ENCODE measurements at regions not wholly inside any gene's neighbourhood (a gene's known extent, or its start where the extent isn't known, plus 50 kb on each side); places are given as distances from the start of the nearest gene placed in this dataset.

DNA sequence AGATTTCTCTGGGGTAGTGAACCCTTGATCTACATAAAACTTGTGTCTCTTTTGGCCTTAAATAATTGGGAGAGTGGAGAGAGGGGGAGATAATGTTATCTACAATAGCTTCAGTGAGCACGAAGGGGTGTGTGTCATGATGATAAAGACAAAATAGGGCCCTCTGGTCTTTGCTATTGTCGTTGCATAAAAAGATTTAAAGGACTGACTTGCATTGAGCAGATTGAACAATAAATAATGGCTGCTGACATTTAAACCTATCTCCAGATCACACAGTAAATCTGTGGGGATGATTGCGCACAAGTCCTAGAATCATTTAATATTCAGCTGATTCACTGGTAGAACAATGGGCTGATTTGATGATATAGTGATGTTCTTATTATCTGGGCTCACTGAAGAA, 71.3 kb upstream of the GAP43 start:
- Histone ChIP-seq H3K36me3 (ENCODE audit: insufficient read depth) (no peaks in the 10 kb centered on the region), H4K20me1 (ENCODE audit: insufficient read depth) (no peaks in the 10 kb centered on the region), H3K27me3 (ENCODE audit: insufficient read depth, low read depth) (no peaks in the 10 kb centered on the region), H2AFZ (ENCODE audit: low read depth) (no peak overlapping the region), H3K4me1 (ENCODE audit: low read depth, poor library complexity, severe bottlenecking) (no peaks in the 10 kb centered on the region), H3K27ac (no peak overlapping the region), H3K79me2 (ENCODE audit: insufficient read depth, low read depth) (no peaks in the 10 kb centered on the region), H3K4me3 (IDR thresholded peaks at IDR 0.05; ENCODE audit: insufficient read depth, low read depth, low read length) (no peak overlapping the region), H3K9ac (no peak overlapping the region), H3K4me2 (no peak overlapping the region)
- TF ChIP-seq, protein P1, sequence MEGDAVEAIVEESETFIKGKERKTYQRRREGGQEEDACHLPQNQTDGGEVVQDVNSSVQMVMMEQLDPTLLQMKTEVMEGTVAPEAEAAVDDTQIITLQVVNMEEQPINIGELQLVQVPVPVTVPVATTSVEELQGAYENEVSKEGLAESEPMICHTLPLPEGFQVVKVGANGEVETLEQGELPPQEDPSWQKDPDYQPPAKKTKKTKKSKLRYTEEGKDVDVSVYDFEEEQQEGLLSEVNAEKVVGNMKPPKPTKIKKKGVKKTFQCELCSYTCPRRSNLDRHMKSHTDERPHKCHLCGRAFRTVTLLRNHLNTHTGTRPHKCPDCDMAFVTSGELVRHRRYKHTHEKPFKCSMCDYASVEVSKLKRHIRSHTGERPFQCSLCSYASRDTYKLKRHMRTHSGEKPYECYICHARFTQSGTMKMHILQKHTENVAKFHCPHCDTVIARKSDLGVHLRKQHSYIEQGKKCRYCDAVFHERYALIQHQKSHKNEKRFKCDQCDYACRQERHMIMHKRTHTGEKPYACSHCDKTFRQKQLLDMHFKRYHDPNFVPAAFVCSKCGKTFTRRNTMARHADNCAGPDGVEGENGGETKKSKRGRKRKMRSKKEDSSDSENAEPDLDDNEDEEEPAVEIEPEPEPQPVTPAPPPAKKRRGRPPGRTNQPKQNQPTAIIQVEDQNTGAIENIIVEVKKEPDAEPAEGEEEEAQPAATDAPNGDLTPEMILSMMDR (conservative IDR thresholded peaks at IDR 0.05; ENCODE audit: low read depth, low read length), result no peak

DNA sequence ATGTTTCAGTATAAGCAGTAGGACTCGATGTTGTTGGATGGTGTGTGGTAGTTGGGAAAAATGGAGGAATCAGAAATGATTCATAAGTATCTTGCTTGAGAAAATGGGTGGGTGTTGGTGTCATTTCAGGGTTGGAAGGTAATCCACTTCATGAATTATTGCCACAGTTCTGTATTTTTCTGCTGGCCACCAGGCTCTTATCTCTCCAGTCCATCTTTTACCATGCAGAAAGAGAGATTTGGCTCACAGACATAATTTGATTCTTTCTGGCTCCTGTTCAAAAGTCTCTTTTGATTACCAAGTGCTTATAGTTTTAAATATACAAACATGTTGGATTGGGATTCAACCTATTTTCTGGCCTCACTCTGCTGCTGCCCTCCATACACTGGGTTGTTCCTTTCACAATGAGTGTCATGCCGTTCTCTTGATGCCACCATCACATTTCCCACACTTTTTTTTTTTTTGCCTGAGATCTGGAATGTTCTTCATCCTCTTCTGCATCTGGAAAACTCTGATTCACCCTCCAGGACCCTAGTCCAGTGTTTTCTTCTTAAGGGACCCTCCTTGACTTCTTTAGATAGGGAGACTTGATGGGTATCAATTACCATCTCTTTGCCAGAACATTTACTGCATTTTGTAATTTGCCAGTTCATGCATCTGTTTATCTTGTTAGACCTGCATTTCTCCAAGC, 69.4 kb upstream of the GAP43 start:
- Histone ChIP-seq H3K36me3 (ENCODE audit: insufficient read depth) (no peaks in the 10 kb centered on the region), H3K4me1 (ENCODE audit: low read depth, poor library complexity, severe bottlenecking) (no peaks in the 10 kb centered on the region), H3K9ac (no peak overlapping the region), H2AFZ (ENCODE audit: low read depth) (no peak overlapping the region), H3K4me2 (no peak overlapping the region), H3K79me2 (ENCODE audit: insufficient read depth, low read depth) (no peaks in the 10 kb centered on the region), H3K4me3 (IDR thresholded peaks at IDR 0.05; ENCODE audit: insufficient read depth, low read depth, low read length) (no peak overlapping the region), H3K27ac (no peak overlapping the region), H4K20me1 (ENCODE audit: insufficient read depth) (no peaks in the 10 kb centered on the region), H3K27me3 (ENCODE audit: insufficient read depth, low read depth) (no peaks in the 10 kb centered on the region)
- TF ChIP-seq, protein P1 (conservative IDR thresholded peaks at IDR 0.05; ENCODE audit: low read depth, low read length), result no peak

DNA sequence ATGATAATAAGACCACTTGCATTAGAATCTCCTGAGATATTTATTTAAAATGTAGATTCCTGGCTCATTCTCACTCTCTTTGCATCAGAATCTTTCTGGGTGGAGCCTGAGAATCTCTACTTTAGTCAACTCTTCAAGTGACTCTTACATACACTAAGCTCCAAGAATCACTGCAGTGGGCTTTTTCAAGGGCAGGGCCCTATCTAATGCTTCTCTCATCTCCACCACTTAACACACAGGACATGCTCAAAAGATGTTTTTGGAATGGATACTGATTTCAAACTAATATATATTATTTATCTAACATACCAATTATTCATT, 68.9 kb upstream of the GAP43 start:
- TF ChIP-seq, protein P1 (conservative IDR thresholded peaks at IDR 0.05; ENCODE audit: low read depth, low read length), result no peak
- Histone ChIP-seq H3K27ac (no peak overlapping the region), H3K9ac (no peak overlapping the region), H3K27me3 (ENCODE audit: insufficient read depth, low read depth) (no peaks in the 10 kb centered on the region), H3K4me3 (IDR thresholded peaks at IDR 0.05; ENCODE audit: insufficient read depth, low read depth, low read length) (no peak overlapping the region), H3K4me2 (no peak overlapping the region), H2AFZ (ENCODE audit: low read depth) (no peak overlapping the region), H3K4me1 (ENCODE audit: low read depth, poor library complexity, severe bottlenecking) (no peaks in the 10 kb centered on the region), H3K79me2 (ENCODE audit: insufficient read depth, low read depth) (no peaks in the 10 kb centered on the region), H4K20me1 (ENCODE audit: insufficient read depth) (no peaks in the 10 kb centered on the region), H3K36me3 (ENCODE audit: insufficient read depth) (no peaks in the 10 kb centered on the region)

DNA sequence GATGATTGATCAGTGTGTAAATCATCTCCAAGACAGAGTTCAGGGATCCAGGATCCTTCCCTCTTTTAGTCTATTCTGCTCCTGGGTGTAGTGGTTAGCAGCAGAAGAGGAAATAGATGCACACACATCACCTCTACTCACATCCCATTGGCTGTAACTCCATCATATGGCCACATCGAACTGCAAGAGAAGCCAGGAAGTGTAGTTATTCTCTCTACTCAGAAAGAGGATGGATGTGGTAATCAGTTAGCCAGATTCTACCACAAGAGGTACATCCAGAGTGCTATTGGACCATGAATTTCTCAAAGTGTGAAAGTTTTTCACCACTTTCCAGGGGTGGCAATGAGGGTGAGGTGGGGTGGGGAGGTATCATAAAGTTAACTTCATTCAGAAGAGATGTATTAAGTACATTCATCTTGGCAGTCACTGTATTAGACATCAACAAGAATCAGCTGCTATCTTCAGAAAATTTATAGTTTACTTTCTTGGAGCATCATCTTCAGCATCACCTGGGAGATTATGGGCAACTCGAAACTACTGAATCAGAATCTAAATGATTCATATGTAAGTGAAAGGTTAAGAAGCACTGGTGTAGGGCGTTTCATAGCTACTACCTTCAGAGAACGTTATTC, 60.6 kb upstream of the GAP43 start:
- Histone ChIP-seq H3K4me1 (ENCODE audit: low read depth, poor library complexity, severe bottlenecking) (no peaks in the 10 kb centered on the region), H3K27me3 (ENCODE audit: insufficient read depth, low read depth) (no peaks in the 10 kb centered on the region)

More for the DNA sequence above, 60.6 kb upstream of the GAP43 start:
- Histone ChIP-seq H3K9ac (no peak overlapping the region), H2AFZ (ENCODE audit: low read depth) (no peak overlapping the region), H3K36me3 (ENCODE audit: insufficient read depth) (no peaks in the 10 kb centered on the region), H3K4me3 (IDR thresholded peaks at IDR 0.05; ENCODE audit: insufficient read depth, low read depth, low read length) (no peak overlapping the region), H3K4me2 (no peak overlapping the region), H4K20me1 (ENCODE audit: insufficient read depth) (no peaks in the 10 kb centered on the region), H3K79me2 (ENCODE audit: insufficient read depth, low read depth) (no peaks in the 10 kb centered on the region), H3K27ac (no peak overlapping the region)
- TF ChIP-seq, protein P1 (conservative IDR thresholded peaks at IDR 0.05; ENCODE audit: low read depth, low read length), result no peak
